Lung (tissue), 11 donors: ENCODE measurements at regions not wholly inside any gene's neighbourhood (a gene's known extent, or its start where the extent isn't known, plus 50 kb on each side); places are given as distances from the start of the nearest gene placed in this dataset.
A peak's percentile ranks its signal among the peaks of the same experiment; 100 is the strongest.

Source experiments
- ATAC-seq: fragments of 200-7000 bp; cut with Tn5 transposase; one replicate; pipeline ENCODE4 v1.9.1; 2020; ENCODE audit warnings: moderate number of reproducible peaks; ENCODE audit not compliant: insufficient read depth, low FRiP score
- DNase-seq, 3 donors: peaks; one replicate each; pipeline ENCODE4 v3.0.0-alpha.2; 2013 to 2017
- H3K27ac ChIP-seq, 2 donors: one replicate each; pipeline ENCODE4 v1.5.1; 2013; ENCODE audit warnings: mild to moderate bottlenecking in 2 of 2, moderate library complexity in 2 of 2, control low read depth in 1 of 2, inconsistent platforms in 1 of 2, low read depth in 1 of 2, low read length in 1 of 2
- H3K27me3 ChIP-seq, 3 donors: one replicate each; pipeline ENCODE4 v1.5.1; 2013; ENCODE audit warnings: low read length in 2 of 3; ENCODE audit not compliant: control insufficient read depth in 3 of 3, insufficient read depth in 3 of 3
- H3K36me3 ChIP-seq, 4 donors: one replicate each; pipeline ENCODE4 v1.5.1; 2013; ENCODE audit warnings: low read length in 4 of 4, mild to moderate bottlenecking in 1 of 4, moderate library complexity in 1 of 4; ENCODE audit not compliant: control insufficient read depth in 4 of 4, insufficient read depth in 4 of 4
- H3K4me1 ChIP-seq, 5 donors: one replicate each; pipeline ENCODE4 v1.5.1; 2013; ENCODE audit warnings: low read length in 5 of 5, mild to moderate bottlenecking in 2 of 5, moderate library complexity in 1 of 5; ENCODE audit not compliant: control insufficient read depth in 5 of 5, insufficient read depth in 5 of 5
- H3K4me3 ChIP-seq: one replicate; pipeline ENCODE4 v1.5.1; 2013; ENCODE audit warnings: mild to moderate bottlenecking, control low read depth, moderate library complexity
- H3K9ac ChIP-seq, 2 donors: one replicate each; pipeline ENCODE4 v1.5.1; 2013; ENCODE audit warnings: low read length in 2 of 2, control low read depth in 1 of 2; ENCODE audit not compliant: insufficient read depth in 1 of 2
- H3K9me3 ChIP-seq, 4 donors: one replicate each; pipeline ENCODE4 v1.5.1; 2013; ENCODE audit warnings: low read length in 3 of 4, mild to moderate bottlenecking in 1 of 4, moderate library complexity in 1 of 4; ENCODE audit not compliant: control insufficient read depth in 4 of 4, insufficient read depth in 3 of 4
- CTCF ChIP-seq: IDR thresholded peaks from 2 replicates; pipeline ENCODE4 v1.5.1; 2012; ENCODE audit warnings: mild to moderate bottlenecking; ENCODE audit errors: control extremely low read depth, extremely low read depth
- WGBS, 2 donors: extraction: QIAGEN DNeasy Blood & Tissue Kit; methylation state at CpG; one replicate each; pipeline ENCODE4 v1.1.7; 2013; 5-methylcytosine and 5-hydroxymethylcytosine counted together
- donor health status: control.
- donor health status: control.
- donor health status: Bipolar disorder and iron deficiency.
- donor health status: healthy.
- donor health status: DM: yes; HTN: yes; CAD: no.

GRCh38 chr6:76888351-76888750 lies 574.9 kb downstream of the HTR1B start:
- DNase-seq = no peak
- Histone ChIP-seq H3K4me3 (no peak overlapping the region), H3K9me3 (peaks cover 0 to 2% (median 0%) of the 10 kb centered on the region in 4 donors), H3K9ac (no peak overlapping the region), H3K27me3 (no peaks in the 10 kb centered on the region), H3K36me3 (no peaks in the 10 kb centered on the region), H3K27ac (no peak overlapping the region), H3K4me1 (no peaks in the 10 kb centered on the region)
- no peak for TF ChIP-seq CTCF
- no peak for ATAC-seq

DNA sequence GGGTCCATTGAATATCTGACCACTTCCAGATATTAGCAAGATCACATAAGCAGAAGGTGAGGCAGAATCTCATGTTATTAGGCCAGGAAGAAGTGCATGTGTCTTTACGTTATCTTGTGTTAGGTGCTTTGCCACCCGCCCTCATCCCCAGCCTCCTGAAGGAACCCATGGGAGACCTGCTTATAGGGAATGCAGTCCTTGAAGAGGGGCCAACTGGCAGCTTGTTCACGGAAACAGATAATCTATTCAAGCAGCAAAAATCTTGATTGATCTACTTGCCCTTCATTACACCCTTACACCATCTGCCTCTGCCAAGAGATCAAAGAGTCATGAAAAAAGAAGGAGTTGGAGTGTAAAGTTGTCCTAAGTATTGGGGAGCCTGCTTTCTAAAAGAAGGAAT lies 576.4 kb downstream of the HTR1B start:
- H3K4me1 ChIP-seq = no peaks in the 10 kb centered on the region
- TF ChIP-seq CTCF = no peak
- ATAC-seq (no peak), DNase-seq (no peak)
- no peak overlapping the region for H3K27ac ChIP-seq
- no peaks in the 10 kb centered on the region for H3K27me3 ChIP-seq
- H3K36me3 ChIP-seq = no peaks in the 10 kb centered on the region
- H3K4me3 ChIP-seq = no peak overlapping the region
- WGBS, 2 donors = 79 to 82% methylated on average over 3 of the region's 3 CpGs
- peaks cover 0 to 2% (median 0%) of the 10 kb centered on the region in 4 donors for H3K9me3 ChIP-seq
- H3K9ac ChIP-seq = no peak overlapping the region

DNA sequence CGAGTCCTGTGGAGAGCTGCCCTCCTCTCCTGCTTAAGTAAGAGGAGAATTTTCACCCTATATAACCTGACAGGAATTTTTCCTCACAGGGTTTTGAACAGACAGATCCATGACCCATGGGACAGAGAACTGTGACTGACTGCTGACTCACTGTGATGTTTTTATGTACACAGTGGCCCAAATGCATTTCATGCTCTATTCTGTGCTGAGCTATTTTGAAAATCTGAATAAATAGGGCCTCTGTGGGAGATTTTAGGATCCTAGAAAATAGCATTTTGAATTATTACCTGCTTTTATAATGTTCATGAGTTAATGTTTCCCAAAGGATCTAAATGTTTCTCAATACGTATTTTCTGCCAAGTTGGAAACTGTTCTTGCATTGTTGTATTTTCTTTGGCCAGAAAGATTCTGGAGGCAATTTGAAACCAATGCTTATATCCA lies 577.4 kb downstream of the HTR1B start:
- Histone ChIP-seq H3K9ac (no peak overlapping the region), H3K4me3 (no peak overlapping the region), H3K9me3 (peaks cover 0 to 2% (median 0%) of the 10 kb centered on the region in 4 donors), H3K27ac (no peak overlapping the region), H3K27me3 (no peaks in the 10 kb centered on the region), H3K36me3 (no peaks in the 10 kb centered on the region), H3K4me1 (no peaks in the 10 kb centered on the region)
- no peak for ATAC-seq
- DNase-seq = peak in 2 of 3 donors; percentile 19 to 54
- no peak for TF ChIP-seq CTCF
- 61 to 74% methylated on average over 2 of the region's 2 CpGs for WGBS, 2 donors

DNA sequence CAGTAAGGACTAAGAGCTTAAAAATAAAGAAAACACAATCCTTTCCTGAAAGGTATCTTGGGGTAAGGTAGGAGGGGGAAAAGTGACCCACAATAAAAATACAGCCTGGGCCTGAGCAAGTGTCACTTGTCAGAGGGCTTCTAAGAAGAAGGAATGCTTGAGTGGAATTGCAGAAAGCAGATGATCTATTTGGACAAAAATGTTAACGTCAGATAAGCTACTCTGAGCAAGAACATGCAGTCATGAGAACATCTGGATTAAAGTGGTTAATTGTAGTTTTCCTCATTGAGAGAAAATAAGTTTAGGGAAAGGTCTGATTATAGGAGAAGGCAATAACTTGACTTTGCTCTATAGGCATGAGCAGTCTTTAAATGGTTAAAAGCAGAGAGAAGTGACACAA lies 581.9 kb downstream of the HTR1B start:
- H3K27ac ChIP-seq = no peak overlapping the region
- no peak overlapping the region for H3K4me3 ChIP-seq
- H3K9ac ChIP-seq = no peak overlapping the region
- WGBS, 2 donors = 84 to 95% methylated on average over 1 of the region's 1 CpG
- no peaks in the 10 kb centered on the region for H3K4me1 ChIP-seq
- peaks cover 0 to 2% (median 0%) of the 10 kb centered on the region in 4 donors for H3K9me3 ChIP-seq
- ATAC-seq (no peak), DNase-seq (no peak)
- H3K27me3 ChIP-seq = no peaks in the 10 kb centered on the region
- H3K36me3 ChIP-seq = no peaks in the 10 kb centered on the region
- no peak for TF ChIP-seq CTCF
